ENCODE measurements at regions not wholly inside any gene's neighbourhood (a gene's known extent, or its start where the extent isn't known, plus 50 kb on each side); places are given as distances from the start of the nearest gene placed in this dataset.

GRCh38 chr20:50301712-50302111 lies 111.1 kb downstream of the CEBPB start:
- no peaks in the 10 kb centered on the region for H3F3A ChIP-seq (ENCODE audit: insufficient read depth, low read length)

GRCh38 chr20:50302341-50303057 lies 111.9 kb downstream of the CEBPB start:
- no peaks in the 10 kb centered on the region for H3K79me2 ChIP-seq (ENCODE audit: insufficient read depth, low read length)
- H3F3A ChIP-seq (ENCODE audit: insufficient read depth, low read length), result no peaks in the 10 kb centered on the region
- no peaks in the 10 kb centered on the region for H3K9me2 ChIP-seq (ENCODE audit: low read depth, low read length)
- no peak overlapping the region for H3K27ac ChIP-seq (ENCODE audit: low read depth, low read length, poor library complexity, severe bottlenecking)
- no peaks in the 10 kb centered on the region for H3K4me1 ChIP-seq (ENCODE audit: insufficient read depth, low read length, severe bottlenecking)
- no peaks in the 10 kb centered on the region for H3K9me3 ChIP-seq (ENCODE audit: low read length)
- no peak overlapping the region for H3K4me2 ChIP-seq (ENCODE audit: low read length)
- peaks cover 9% of the 10 kb centered on the region; the same call in 1 of the 2 replicates for H3K27me3 ChIP-seq (ENCODE audit: insufficient read depth, low read length)
- TF ChIP-seq, protein P1, sequence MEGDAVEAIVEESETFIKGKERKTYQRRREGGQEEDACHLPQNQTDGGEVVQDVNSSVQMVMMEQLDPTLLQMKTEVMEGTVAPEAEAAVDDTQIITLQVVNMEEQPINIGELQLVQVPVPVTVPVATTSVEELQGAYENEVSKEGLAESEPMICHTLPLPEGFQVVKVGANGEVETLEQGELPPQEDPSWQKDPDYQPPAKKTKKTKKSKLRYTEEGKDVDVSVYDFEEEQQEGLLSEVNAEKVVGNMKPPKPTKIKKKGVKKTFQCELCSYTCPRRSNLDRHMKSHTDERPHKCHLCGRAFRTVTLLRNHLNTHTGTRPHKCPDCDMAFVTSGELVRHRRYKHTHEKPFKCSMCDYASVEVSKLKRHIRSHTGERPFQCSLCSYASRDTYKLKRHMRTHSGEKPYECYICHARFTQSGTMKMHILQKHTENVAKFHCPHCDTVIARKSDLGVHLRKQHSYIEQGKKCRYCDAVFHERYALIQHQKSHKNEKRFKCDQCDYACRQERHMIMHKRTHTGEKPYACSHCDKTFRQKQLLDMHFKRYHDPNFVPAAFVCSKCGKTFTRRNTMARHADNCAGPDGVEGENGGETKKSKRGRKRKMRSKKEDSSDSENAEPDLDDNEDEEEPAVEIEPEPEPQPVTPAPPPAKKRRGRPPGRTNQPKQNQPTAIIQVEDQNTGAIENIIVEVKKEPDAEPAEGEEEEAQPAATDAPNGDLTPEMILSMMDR (IDR thresholded peaks at IDR 0.05; ENCODE audit: low read length), result no peak
- no peak for TF ChIP-seq EZH2 (IDR thresholded peaks at IDR 0.05; ENCODE audit: borderline replicate concordance, low read length)
- no peak overlapping the region for H3K9ac ChIP-seq (ENCODE audit: low read length)
- no peak overlapping the region for H2AFZ ChIP-seq (ENCODE audit: low read length)
- H3K4me3 ChIP-seq (ENCODE audit: low read depth, low read length, poor library complexity, severe bottlenecking), result no peak overlapping the region
- H3K36me3 ChIP-seq (ENCODE audit: insufficient read depth, low read length), result no peaks in the 10 kb centered on the region
- H4K20me1 ChIP-seq (ENCODE audit: insufficient read depth, low read length), result no peaks in the 10 kb centered on the region

More at GRCh38 chr20:50301712-50302111, 111.1 kb downstream of the CEBPB start:
- H3K36me3 ChIP-seq (ENCODE audit: insufficient read depth, low read length), result no peaks in the 10 kb centered on the region
- H3K9ac ChIP-seq (ENCODE audit: low read length), result no peak overlapping the region
- no peak overlapping the region for H3K4me3 ChIP-seq (ENCODE audit: low read depth, low read length, poor library complexity, severe bottlenecking)
- H3K4me2 ChIP-seq (ENCODE audit: low read length), result no peak overlapping the region
- TF ChIP-seq, protein P1 (IDR thresholded peaks at IDR 0.05; ENCODE audit: low read length), result no peak
- no peak for TF ChIP-seq EZH2 (IDR thresholded peaks at IDR 0.05; ENCODE audit: borderline replicate concordance, low read length)
- H3K9me3 ChIP-seq (ENCODE audit: low read length), result no peaks in the 10 kb centered on the region
- no peak overlapping the region for H3K27ac ChIP-seq (ENCODE audit: low read depth, low read length, poor library complexity, severe bottlenecking)
- no peaks in the 10 kb centered on the region for H3K9me2 ChIP-seq (ENCODE audit: low read depth, low read length)
- no peaks in the 10 kb centered on the region for H3K79me2 ChIP-seq (ENCODE audit: insufficient read depth, low read length)
- no peaks in the 10 kb centered on the region for H4K20me1 ChIP-seq (ENCODE audit: insufficient read depth, low read length)
- H3K4me1 ChIP-seq (ENCODE audit: insufficient read depth, low read length, severe bottlenecking), result no peaks in the 10 kb centered on the region
- H2AFZ ChIP-seq (ENCODE audit: low read length), result no peak overlapping the region
- H3K27me3 ChIP-seq (ENCODE audit: insufficient read depth, low read length), result peaks cover 9% of the 10 kb centered on the region; the same call in 1 of the 2 replicates

DNA sequence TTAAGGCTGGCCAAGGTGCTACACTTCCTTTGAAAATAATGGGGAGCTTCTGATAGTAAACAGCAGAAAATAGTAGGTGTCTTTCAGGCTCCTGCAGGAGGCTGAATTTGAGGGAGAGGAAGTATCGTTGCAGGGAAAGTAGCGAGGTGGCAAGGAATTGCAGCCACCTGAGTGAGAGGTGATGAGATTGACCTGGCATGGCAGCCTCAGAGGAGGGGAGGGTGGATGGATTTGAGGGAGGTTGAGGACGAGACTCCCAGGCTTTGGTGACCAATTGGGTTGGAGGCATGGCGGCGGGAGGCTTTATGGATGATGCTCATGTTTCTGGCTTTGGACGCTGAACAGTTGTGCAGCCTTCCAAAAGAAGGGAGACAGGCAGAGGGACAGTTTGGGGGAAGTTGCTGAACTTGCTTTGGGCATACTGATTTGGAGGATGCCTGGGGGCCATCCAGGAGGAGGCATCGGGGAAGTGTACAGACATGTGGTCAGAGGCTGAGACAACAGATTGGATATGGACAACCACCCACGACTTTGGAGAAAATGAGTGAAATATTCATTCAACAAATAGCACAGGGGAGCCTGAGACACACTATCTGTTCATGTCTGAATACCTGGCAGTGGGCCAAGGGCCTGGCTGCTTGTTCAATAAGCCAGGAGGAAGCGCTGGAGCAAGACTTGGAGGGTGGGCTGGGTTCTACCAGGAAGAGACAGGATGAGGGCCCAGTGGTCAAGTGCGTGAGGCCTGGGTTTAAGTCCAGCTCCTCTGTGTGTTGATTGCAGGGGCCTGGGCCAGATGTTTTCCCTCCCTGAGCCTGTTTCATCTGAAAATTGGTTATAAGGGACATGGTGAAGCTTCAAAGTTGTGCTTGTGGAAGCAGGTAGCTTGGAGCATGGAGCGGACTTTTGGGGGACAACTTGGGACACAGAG lies 113.2 kb downstream of the CEBPB start:
- Histone ChIP-seq H4K20me1 (ENCODE audit: insufficient read depth, low read length) (no peaks in the 10 kb centered on the region), H3K27ac (ENCODE audit: low read depth, low read length, poor library complexity, severe bottlenecking) (no peak overlapping the region), H3K9me3 (ENCODE audit: low read length) (no peaks in the 10 kb centered on the region), H3K36me3 (ENCODE audit: insufficient read depth, low read length) (no peaks in the 10 kb centered on the region), H3F3A (ENCODE audit: insufficient read depth, low read length) (no peaks in the 10 kb centered on the region), H3K4me1 (ENCODE audit: insufficient read depth, low read length, severe bottlenecking) (no peaks in the 10 kb centered on the region), H2AFZ (ENCODE audit: low read length) (no peak overlapping the region), H3K79me2 (ENCODE audit: insufficient read depth, low read length) (no peaks in the 10 kb centered on the region), H3K4me3 (ENCODE audit: low read depth, low read length, poor library complexity, severe bottlenecking) (no peak overlapping the region), H3K4me2 (ENCODE audit: low read length) (no peak overlapping the region), H3K9me2 (ENCODE audit: low read depth, low read length) (no peaks in the 10 kb centered on the region), H3K9ac (ENCODE audit: low read length) (no peak overlapping the region), H3K27me3 (ENCODE audit: insufficient read depth, low read length) (0 out of 2 replicates have a peak, but pooled peaks cover 9% of the 10 kb centered on the region)
- TF ChIP-seq, protein P1 (IDR thresholded peaks at IDR 0.05; ENCODE audit: low read length), result no peak
- no peak for TF ChIP-seq EZH2 (IDR thresholded peaks at IDR 0.05; ENCODE audit: borderline replicate concordance, low read length)
